HG02981 (cell line): ENCODE measurements at regions not wholly inside any gene's neighbourhood (a gene's known extent, or its start where the extent isn't known, plus 50 kb on each side); places are given as distances from the start of the nearest gene placed in this dataset.
A peak's percentile ranks its signal among the peaks of the same experiment; 100 is the strongest.

Experiments
- ATAC-seq: cut with Tn5 transposase; IDR thresholded peaks from one replicate; pipeline ENCODE4 v1.9.1; 2021; ENCODE audit warnings: mild to moderate bottlenecking, moderate library complexity; ENCODE audit not compliant: unreplicated experiment

DNA sequence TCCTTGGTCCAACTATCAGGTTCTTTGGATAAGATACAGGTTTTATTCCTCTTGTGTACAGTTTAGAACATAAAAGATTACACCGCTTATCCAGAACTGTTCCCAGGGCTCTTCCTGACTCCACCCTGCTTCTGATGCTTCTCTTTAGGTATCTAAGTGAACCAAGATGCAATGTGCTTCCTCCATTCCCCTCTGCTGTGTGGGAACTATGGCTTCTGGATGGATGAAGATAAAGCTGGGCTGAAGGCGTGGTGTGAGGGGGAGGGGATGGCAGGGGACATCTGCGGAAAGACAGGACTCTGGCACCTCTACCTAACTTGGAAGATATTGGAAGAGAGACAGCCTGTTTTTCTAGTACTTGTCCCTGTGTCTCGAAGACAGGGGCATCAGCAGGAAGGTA lies 209.9 kb upstream of the TBX20 start:
- ATAC-seq: no peak

- ATAC-seq: no peak
Observed at GRCh38 chr7:35463176-35463700, 209.3 kb upstream of the TBX20 start.

- ATAC-seq: no peak
Observed at GRCh38 chr7:35454575-35455385, 200.9 kb upstream of the TBX20 start.

DNA sequence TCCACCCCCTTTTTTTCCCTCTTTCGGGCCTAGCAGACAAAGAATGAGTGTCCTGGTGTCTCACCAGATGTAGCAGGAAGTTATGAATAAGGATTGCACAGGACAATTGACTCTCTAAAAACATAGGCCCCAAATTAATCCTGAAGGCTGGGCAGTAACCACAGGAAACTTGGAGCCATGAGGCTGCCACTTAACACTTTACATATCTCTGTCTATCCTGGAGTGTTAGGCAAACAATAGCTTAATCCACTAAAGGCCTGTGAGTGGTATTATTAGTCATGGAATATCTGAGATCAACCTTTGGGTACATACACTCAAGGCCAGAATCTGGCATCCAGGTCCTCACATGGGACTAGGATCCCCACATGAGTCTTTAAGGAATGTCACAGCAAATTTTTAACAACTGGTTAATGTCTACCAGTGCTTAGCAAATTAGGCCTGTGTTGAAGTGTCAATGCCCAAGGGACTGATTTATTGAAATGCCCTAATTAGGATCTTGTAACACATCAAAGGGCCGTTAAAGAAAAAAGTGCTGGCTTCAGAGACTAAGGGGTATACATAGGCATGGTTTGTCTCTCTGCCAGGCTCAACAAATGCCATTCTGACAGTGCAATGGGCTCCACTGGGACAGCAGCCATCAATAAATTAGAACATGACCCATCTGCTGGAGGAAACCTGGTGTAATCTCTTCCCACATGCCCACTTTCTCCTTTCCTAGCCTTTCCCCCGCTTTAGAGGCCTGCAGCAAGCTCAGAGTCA lies 196.7 kb upstream of the TBX20 start:
- ATAC-seq: no peak

DNA sequence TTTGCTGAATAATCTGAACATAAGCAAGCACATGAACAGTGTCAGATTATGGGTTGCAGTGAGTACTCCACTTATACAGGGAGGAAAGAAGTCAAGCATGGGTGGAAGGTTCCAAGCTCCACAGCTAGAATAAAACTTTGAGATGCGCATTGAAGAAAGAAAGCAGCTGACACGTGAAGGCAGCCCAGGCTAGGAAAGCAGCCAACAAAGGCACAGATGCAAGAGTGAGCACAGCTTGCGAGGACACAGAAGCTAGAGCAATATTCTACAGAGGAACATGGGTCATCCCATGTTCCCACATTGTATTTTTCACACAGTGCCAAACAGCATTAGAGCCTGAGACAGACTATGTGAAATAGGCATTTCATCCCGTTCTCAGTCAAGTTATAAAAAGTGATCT lies 194.6 kb upstream of the TBX20 start:
- no peak for ATAC-seq

- ATAC-seq: no peak
Observed at GRCh38 chr7:35446091-35446490, 192.2 kb upstream of the TBX20 start.

DNA sequence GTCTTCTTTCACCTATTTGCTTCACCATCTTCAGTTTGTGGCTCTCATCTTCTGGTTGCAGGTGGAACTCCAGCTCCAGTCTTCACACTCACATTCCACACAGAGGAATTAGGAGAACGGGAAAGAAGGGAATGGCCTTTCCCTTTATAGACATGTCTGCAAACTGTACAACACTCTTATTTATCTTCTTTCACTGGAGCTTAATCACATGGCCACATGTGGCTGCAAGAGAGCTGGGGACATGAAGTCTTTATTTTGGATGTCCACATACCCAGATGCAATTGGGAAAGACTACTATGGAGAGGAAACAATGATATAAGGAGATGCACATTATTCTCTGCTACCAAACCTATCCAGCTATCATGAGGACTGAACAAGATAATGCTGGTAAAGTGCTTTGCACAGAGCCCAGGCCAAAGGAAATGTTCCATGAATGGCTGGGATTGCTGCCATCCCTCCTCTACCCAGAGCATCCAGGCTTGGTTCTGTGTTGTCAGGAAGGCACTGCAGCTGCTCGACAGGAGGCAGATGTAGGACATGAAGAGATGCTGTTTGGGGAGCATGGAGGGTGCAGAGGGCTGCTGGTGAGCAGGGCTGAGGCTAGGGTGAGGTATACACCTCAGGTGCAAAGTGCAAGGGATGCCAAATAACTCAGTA lies 183.8 kb upstream of the TBX20 start:
- ATAC-seq: no peak

GRCh38 chr7:35436452-35436851 lies 182.6 kb upstream of the TBX20 start:
- ATAC-seq: no peak

- no peak for ATAC-seq
Observed at GRCh38 chr7:35430547-35431153, 176.8 kb upstream of the TBX20 start.

DNA sequence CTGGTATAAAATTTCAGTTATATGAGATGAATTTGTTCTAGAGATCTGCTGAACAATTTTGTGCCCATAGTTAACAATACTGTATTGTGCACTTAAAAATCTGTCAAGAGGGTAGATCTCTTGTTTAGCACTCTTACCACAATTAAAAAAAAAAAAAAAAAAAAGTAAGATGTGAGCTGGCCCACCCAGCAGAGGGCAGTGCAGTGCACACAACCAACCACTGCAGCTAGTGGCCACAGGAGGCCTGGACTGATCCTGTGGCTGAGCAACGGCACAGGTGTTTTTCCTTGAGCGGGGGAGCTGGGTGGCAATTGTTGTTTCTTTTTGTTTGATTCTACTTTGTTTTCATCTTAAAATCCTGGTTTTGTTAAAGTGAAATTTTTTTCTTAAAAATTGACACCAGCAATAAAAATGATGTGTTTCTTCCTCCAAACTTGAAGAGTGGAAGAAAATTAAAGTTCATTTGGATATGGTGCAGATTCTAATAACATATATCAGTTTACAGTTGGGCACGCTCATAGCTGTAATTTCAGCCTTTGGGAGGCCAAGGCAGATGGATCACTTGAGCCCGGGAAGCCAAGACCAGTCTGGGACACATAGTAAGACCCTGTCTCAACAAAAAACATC lies 171.1 kb upstream of the TBX20 start:
- peak; percentile 89 for ATAC-seq

DNA sequence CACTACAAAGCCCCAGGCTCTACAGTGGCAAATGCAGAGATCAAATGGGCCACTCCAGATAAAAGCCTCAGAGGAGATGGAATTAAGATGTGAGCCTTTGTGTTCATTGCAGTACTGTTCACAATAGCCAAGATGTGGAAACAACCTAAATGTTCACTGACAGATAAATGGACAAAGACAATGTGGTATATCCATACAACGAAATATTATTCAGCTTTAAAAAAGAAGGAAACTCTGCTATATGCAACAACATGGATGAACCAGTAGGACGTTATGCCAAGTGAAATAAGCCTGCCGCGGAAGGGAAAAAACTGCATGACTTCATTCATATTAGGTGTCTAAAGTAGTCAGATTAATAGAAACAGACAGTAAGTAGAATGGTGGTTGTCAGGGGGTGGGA lies 170.5 kb upstream of the TBX20 start:
- no peak for ATAC-seq

DNA sequence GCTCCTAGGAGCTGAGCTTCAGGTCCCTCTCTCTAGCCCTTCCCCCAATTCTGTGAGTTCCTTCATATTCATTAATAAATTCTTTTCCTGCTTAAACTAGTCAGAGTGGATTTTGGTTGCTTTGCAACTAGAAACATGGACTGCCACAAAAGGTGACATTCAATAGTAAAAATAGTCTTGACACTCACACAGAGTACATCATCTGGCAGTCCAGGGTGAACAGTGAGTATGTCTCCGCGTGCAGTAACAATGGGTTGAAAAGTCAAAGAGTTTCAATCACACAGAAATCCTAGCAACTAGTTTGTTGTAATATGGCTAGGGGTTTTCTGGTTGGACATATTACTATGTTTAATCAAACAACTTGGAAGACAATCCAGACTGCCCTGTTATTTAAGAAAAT lies 168.8 kb upstream of the TBX20 start:
- no peak for ATAC-seq

DNA sequence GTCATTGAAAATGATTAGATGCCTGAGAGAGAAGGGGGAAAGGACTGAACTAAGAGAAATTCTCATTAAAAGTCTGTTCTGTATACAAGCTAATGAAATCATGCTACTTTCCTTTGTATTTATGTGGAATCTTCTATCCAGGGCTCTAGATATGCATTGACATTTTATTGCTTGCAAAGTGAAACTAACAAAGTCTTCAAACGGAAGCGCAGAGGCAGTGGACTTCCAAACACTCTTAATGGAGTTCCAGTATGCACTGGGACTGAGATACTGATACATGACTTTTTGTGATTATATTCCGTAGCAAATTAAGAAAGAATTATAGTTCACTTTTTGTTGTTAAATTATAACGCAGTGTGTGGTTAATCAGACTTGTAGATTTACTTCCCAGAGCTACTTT lies 166.8 kb upstream of the TBX20 start:
- no peak for ATAC-seq

- no peak for ATAC-seq
Observed at GRCh38 chr7:35419391-35419755, 165.5 kb upstream of the TBX20 start.

DNA sequence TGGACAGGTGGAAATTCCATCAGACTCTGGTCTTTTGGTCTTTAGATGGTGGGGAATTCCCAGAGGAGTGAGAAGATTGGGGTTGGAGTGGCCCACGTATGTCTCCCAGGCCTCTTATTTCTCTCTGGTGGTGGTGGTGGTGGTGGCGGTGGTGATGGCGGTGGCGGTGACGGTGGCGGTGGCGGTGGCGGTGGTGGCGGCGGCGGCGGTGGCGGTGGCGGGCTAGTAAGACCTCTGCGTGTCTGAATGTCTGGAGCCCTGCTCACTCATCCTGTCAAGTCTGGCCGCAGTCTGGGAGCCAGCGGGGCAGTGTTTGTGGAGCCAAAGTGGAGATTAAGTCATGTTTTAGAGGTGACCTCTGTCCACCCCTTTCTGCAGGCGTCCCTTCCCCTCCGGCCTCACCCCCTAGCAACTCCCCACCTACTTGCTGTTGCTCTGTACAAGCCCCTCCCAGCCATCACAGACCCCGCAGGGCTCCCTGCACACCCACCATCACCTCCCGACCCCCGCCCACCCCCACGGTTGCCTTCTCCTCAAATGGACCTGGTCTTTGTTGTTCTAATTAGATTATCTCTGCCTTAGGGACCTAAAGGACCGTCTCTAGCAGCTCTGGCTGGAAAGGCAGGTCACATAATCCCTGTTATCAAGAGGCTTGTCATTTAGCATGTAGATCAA lies 165.0 kb upstream of the TBX20 start:
- no peak for ATAC-seq

- no peak for ATAC-seq
Observed at GRCh38 chr7:35416568-35416967, 162.7 kb upstream of the TBX20 start.

DNA sequence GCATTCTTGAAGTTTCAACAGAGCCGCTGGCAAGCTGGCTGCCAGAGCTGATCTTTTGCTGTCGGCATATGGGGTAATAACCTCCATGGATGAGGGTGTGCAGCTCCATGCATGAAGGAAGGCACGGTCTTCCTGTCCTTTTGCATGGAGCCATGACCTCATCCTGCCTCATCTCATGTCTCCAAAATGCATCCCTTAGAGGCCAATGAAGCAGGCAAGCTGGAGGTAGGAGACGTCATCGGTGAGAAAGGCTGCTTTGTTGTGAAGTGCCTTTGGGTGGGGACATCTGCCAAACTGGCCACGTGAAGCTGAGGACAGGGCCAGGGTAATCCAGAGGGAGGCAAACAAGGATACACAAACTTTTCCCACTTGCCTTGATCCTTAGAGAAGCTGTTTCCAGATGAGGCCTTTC lies 161.5 kb upstream of the TBX20 start:
- ATAC-seq: no peak

DNA sequence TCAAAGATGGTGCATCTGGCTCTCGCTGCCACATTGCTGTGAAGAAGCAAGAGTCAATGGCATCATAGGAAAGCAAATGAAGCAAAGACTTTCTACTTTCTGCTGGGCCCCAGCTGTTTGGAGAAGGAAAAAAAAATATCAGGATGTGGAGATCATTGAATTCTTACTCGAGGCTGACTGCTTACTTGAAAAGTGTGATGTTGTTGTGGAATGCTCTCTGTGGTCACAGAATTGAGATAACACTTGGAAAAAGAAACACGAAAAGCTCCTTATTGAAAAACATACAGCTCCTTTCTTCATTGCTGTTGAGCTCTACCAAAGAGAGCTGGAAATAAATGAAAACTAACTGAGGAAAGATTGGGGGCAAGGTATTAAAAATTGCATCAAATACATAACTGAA lies 157.4 kb upstream of the TBX20 start:
- ATAC-seq: no peak

DNA sequence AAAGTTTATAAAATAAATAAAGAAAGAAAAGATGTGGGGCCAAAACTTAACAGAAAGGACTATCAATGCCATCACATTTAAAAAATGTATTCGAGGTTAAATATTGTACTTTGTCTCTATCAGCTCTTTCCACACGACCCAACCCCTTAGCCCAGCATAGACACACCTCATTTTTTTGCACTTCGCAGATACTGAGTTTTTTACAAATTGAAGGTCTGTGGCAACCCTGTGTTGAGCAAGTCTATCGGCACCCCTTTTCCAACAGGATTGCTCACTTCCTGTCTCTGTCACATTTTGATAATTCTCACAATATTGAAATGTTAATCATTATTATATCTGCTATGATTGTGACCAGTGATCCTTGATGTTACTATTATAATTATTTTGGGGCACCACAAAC lies 151.6 kb upstream of the TBX20 start:
- no peak for ATAC-seq

DNA sequence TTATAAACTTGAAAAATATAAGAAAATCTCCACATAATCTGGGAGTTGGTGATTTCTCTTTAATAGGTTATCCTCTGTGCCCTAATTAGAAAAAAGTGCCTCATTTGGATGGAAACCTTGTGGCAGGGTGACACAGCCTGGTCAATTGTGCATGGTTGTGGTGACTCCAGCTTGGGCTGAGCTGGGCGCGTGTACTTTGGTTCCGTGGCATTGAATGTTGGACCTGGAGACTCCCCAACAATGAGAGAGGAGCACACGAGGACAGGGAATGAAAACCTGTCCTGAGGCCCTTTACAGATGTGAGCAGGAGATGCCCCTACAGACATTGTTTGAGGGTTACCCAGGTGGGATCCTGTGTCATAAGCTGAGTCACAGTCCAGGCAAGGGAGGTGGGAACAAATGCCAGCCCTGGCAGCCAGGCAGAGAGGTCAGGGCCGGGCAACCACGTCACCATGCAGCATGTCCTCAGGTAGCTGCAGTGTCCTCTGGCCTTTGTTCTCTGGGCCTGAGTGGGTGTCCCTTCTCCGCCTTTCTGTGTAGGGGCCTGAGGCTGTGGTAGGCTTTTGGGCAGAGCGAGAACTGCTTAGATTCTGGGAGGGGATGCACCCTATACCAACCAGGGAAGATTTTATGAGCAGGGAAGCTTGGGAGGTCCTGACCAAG lies 147.4 kb upstream of the TBX20 start:
- no peak for ATAC-seq
